ENCODE measurements at regions not wholly inside any gene's neighbourhood (a gene's known extent, or its start where the extent isn't known, plus 50 kb on each side); places are given as distances from the start of the nearest gene placed in this dataset.

- DNase-seq (ENCODE audit: low read depth, low spot score), result no peak
Measured at GRCh38 chr5:173557123-173557903, 59.1 kb downstream of the BOD1 start.

- no peak for DNase-seq (ENCODE audit: low read depth, low spot score)
Measured at GRCh38 chr5:173556142-173557028, 60.1 kb downstream of the BOD1 start.

- DNase-seq (ENCODE audit: low read depth, low spot score), result no peak
Measured at GRCh38 chr5:173554989-173555705, 61.3 kb downstream of the BOD1 start.

- no peak for DNase-seq (ENCODE audit: low read depth, low spot score)
Measured at GRCh38 chr5:173554038-173554955, 62.2 kb downstream of the BOD1 start.

GRCh38 chr5:173550641-173551040, 65.8 kb downstream of the BOD1 start:
- no peak for DNase-seq (ENCODE audit: low read depth, low spot score)

GRCh38 chr5:173549644-173550043, 66.8 kb downstream of the BOD1 start:
- DNase-seq (ENCODE audit: low read depth, low spot score), result no peak

- no peak for DNase-seq (ENCODE audit: low read depth, low spot score)
Measured at GRCh38 chr5:173547579-173547978, 68.9 kb downstream of the BOD1 start.

GRCh38 chr5:173542964-173543363, 73.5 kb downstream of the BOD1 start:
- DNase-seq (ENCODE audit: low read depth, low spot score), result no peak

GRCh38 chr5:173542159-173542558, 74.3 kb downstream of the BOD1 start:
- no peak for DNase-seq (ENCODE audit: low read depth, low spot score)

GRCh38 chr5:173538654-173539053, 77.8 kb downstream of the BOD1 start:
- no peak for DNase-seq (ENCODE audit: low read depth, low spot score)

GRCh38 chr5:173538018-173538417, 78.4 kb downstream of the BOD1 start:
- DNase-seq (ENCODE audit: low read depth, low spot score), result no peak

- no peak for DNase-seq (ENCODE audit: low read depth, low spot score)
Measured at GRCh38 chr5:173537228-173537627, 79.2 kb downstream of the BOD1 start.

- no peak for DNase-seq (ENCODE audit: low read depth, low spot score)
Measured at GRCh38 chr5:173535976-173536639, 80.3 kb downstream of the BOD1 start.

GRCh38 chr5:173535166-173535975, 81.1 kb downstream of the BOD1 start:
- DNase-seq (ENCODE audit: low read depth, low spot score), result no peak

GRCh38 chr5:173534664-173535063, 81.8 kb downstream of the BOD1 start:
- DNase-seq (ENCODE audit: low read depth, low spot score), result no peak

GRCh38 chr5:173534031-173534430, 82.4 kb downstream of the BOD1 start:
- DNase-seq (ENCODE audit: low read depth, low spot score), result no peak

GRCh38 chr5:173532689-173533250, 83.7 kb downstream of the BOD1 start:
- no peak for DNase-seq (ENCODE audit: low read depth, low spot score)

- no peak for DNase-seq (ENCODE audit: low read depth, low spot score)
Measured at GRCh38 chr5:173531863-173532262, 84.6 kb downstream of the BOD1 start.

GRCh38 chr5:173530547-173530946, 85.9 kb downstream of the BOD1 start:
- no peak for DNase-seq (ENCODE audit: low read depth, low spot score)
